PFSK-1 (cell line): ENCODE measurements at regions not wholly inside any gene's neighbourhood (a gene's known extent, or its start where the extent isn't known, plus 50 kb on each side); places are given as distances from the start of the nearest gene placed in this dataset.

Experiments
- FOXP2 ChIP-seq: optimal IDR thresholded peaks from 2 replicates; pipeline ENCODE3; 2011; ENCODE audit warnings: borderline replicate concordance, control low read depth, inconsistent platforms; ENCODE audit not compliant: insufficient read depth; ENCODE audit errors: extremely low read length, extremely low read depth
- POLR2AphosphoS5 ChIP-seq: IDR thresholded peaks from 2 replicates; pipeline ENCODE4 v1.6.1; 2012; ENCODE audit warnings: low read depth, mild to moderate bottlenecking, control low read depth, low read length, moderate library complexity
- REST ChIP-seq, 2 experiments: IDR thresholded peaks; 2 replicates each; pipeline versions ENCODE4 v1.6.1 to v1.8.0; 2011 to 2012; ENCODE audit warnings: low read depth in 2 of 2, low read length in 2 of 2, control low read depth in 1 of 2, inconsistent platforms in 1 of 2, mild to moderate bottlenecking in 1 of 2, moderate library complexity in 1 of 2; ENCODE audit not compliant: insufficient read depth in 1 of 2
- SIN3A ChIP-seq: IDR thresholded peaks from 2 replicates; pipeline ENCODE4 v1.6.1; 2012; ENCODE audit warnings: mild to moderate bottlenecking, low read length, moderate library complexity, borderline replicate concordance; ENCODE audit not compliant: insufficient read depth
- TAF1 ChIP-seq: IDR thresholded peaks from 2 replicates; pipeline ENCODE4 v1.6.1; 2012; ENCODE audit warnings: low read length, control low read depth, borderline replicate concordance; ENCODE audit not compliant: insufficient read depth

GRCh38 chr2:204299766-204300165, 245.5 kb upstream of the PARD3B start:
- TF ChIP-seq POLR2AphosphoS5 (no peak), REST (IDR thresholded peaks at IDR 0.05; ENCODE audit: insufficient read depth in 1 of 2, low read depth in 2 of 2, low read length in 2 of 2) (no peak), SIN3A (no peak), FOXP2 (no peak), TAF1 (no peak)
